Dermis microvascular lymphatic vessel endothelial cell (primary cell): ENCODE measurements at regions not wholly inside any gene's neighbourhood (a gene's known extent, or its start where the extent isn't known, plus 50 kb on each side); places are given as distances from the start of the nearest gene placed in this dataset.
"Not testable (repeated sequence)": the region's sequence is repeated elsewhere in the genome, so short reads cannot be mapped to it uniquely, and the experiment has no call there.

Experiments
- DNase-seq, 2 donors: peaks; one replicate each; pipeline versions ENCODE4 v3.0.0 to v3.0.0-alpha.2; 2010; ENCODE audit warnings: low read depth in 2 of 2

- DNase-seq: not testable (repeated sequence)
Measured at GRCh38 chr2:111287646-111288568, 167.2 kb downstream of the BCL2L11 start.

GRCh38 chr2:111290370-111290769 lies 169.7 kb downstream of the BCL2L11 start:
- DNase-seq: not testable (repeated sequence)

- DNase-seq: not testable (repeated sequence)
Measured at GRCh38 chr2:111291566-111291965, 170.9 kb downstream of the BCL2L11 start.

GRCh38 chr2:111292232-111292968 lies 171.7 kb downstream of the BCL2L11 start:
- DNase-seq: not testable (repeated sequence)

- DNase-seq: not testable (repeated sequence)
Measured at GRCh38 chr2:111294699-111295098, 174.0 kb downstream of the BCL2L11 start.

GRCh38 chr2:111296122-111296804 lies 175.5 kb downstream of the BCL2L11 start:
- DNase-seq: not testable (repeated sequence)

GRCh38 chr2:111297128-111297527 lies 176.4 kb downstream of the BCL2L11 start:
- not testable (repeated sequence) for DNase-seq

- DNase-seq: not testable (repeated sequence)
Measured at GRCh38 chr2:111298927-111299326, 178.2 kb downstream of the BCL2L11 start.

GRCh38 chr2:111299635-111300034 lies 178.9 kb downstream of the BCL2L11 start:
- DNase-seq: not testable (repeated sequence)

GRCh38 chr2:111301677-111302076 lies 181.0 kb downstream of the BCL2L11 start:
- DNase-seq: not testable (repeated sequence)

- peak in 1 of 2 donors; percentile 20 for DNase-seq
Measured at GRCh38 chr2:111302397-111303218, 181.9 kb downstream of the BCL2L11 start.

GRCh38 chr2:111307302-111307701 lies 186.6 kb downstream of the BCL2L11 start:
- not testable (repeated sequence) for DNase-seq

GRCh38 chr2:111309231-111310075 lies 188.7 kb downstream of the BCL2L11 start:
- not testable (repeated sequence) for DNase-seq

- DNase-seq: not testable (repeated sequence)
Measured at GRCh38 chr2:111310395-111310794, 189.7 kb downstream of the BCL2L11 start.

GRCh38 chr2:111311568-111311967 lies 190.9 kb downstream of the BCL2L11 start:
- not testable (repeated sequence) for DNase-seq

GRCh38 chr2:111312897-111313607 lies 192.3 kb downstream of the BCL2L11 start:
- DNase-seq: peak in 1 of 2 donors; percentile 49

GRCh38 chr2:111313711-111314110 lies 193.0 kb downstream of the BCL2L11 start:
- not testable (repeated sequence) for DNase-seq

- DNase-seq: not testable (repeated sequence)
Measured at GRCh38 chr2:111315188-111315917, 194.6 kb downstream of the BCL2L11 start.
